Neural cell (in vitro differentiated cells): ENCODE measurements at regions not wholly inside any gene's neighbourhood (a gene's known extent, or its start where the extent isn't known, plus 50 kb on each side); places are given as distances from the start of the nearest gene placed in this dataset.

Source experiments
- H2AFZ ChIP-seq: fragments of 200-600, 300-800 bp; sonication (generic), shearing (Covaris generic); 2 replicates; pipeline ENCODE4 v1.6.0; 2014; ENCODE audit warnings: low read depth, mild to moderate bottlenecking, antibody characterized with exemption, low read length, moderate library complexity
- H3F3A ChIP-seq: fragments of 200-600 bp; shearing (Covaris generic); 2 replicates; pipeline ENCODE4 v1.6.1; 2016; ENCODE audit warnings: mild to moderate bottlenecking, moderate library complexity, mixed read lengths, antibody characterized with exemption, low read length; ENCODE audit not compliant: insufficient read depth, poor library complexity, severe bottlenecking
- H3K27ac ChIP-seq: fragments of 200-600, 300-800 bp; sonication (generic), shearing (Covaris generic); 2 replicates; pipeline ENCODE4 v1.5.1; 2014; ENCODE audit warnings: mild to moderate bottlenecking, low read length, moderate library complexity
- H3K27me3 ChIP-seq: fragments of 300-800, 200-600 bp; sonication (generic), shearing (Covaris generic); 2 replicates; pipeline ENCODE4 v1.6.0; 2014; ENCODE audit warnings: mild to moderate bottlenecking, low read depth, low read length, moderate library complexity; ENCODE audit not compliant: insufficient read depth
- H3K36me3 ChIP-seq: fragments of 300-800, 200-600 bp; sonication (generic), shearing (Covaris generic); 2 replicates; pipeline ENCODE4 v1.5.1; 2014; ENCODE audit warnings: mild to moderate bottlenecking, antibody characterized with exemption, low read length, moderate library complexity; ENCODE audit not compliant: insufficient read depth
- H3K4me2 ChIP-seq: fragments of 300-800, 200-600 bp; sonication (generic), shearing (Covaris generic); 2 replicates; pipeline ENCODE4 v1.6.0; 2014; ENCODE audit warnings: mild to moderate bottlenecking, low read length
- H3K4me3 ChIP-seq: fragments of 300-800, 200-600 bp; sonication (generic), shearing (Covaris generic); 2 replicates; pipeline ENCODE4 v1.5.1; 2014; ENCODE audit warnings: mild to moderate bottlenecking, low read length, moderate library complexity
- H3K79me2 ChIP-seq: fragments of 200-600 bp; shearing (Covaris generic); replicated peaks from 2 replicates; pipeline ENCODE4 v1.6.0; 2014; ENCODE audit warnings: mild to moderate bottlenecking, low read length, moderate library complexity; ENCODE audit not compliant: insufficient read depth
- H3K9ac ChIP-seq: fragments of 300-800, 200-600 bp; sonication (generic), shearing (Covaris generic); 2 replicates; pipeline ENCODE4 v1.6.1; 2016; ENCODE audit warnings: mild to moderate bottlenecking, low read length, mixed read lengths
- H3K9me2 ChIP-seq: fragments of 200-600 bp; shearing (Covaris generic); 2 replicates; pipeline ENCODE4 v1.6.1; 2016; ENCODE audit warnings: mild to moderate bottlenecking, low read length, mixed read lengths; ENCODE audit not compliant: insufficient read depth
- H3K9me3 ChIP-seq: fragments of 200-600, 300-800 bp; sonication (generic), shearing (Covaris generic); 2 replicates; pipeline ENCODE4 v1.6.1; 2016; ENCODE audit warnings: mild to moderate bottlenecking, mixed run types, low read length, moderate library complexity, mixed read lengths
- H4K20me1 ChIP-seq: fragments of 200-600 bp; shearing (Covaris generic); 2 replicates; pipeline ENCODE4 v1.6.1; 2016; ENCODE audit warnings: mild to moderate bottlenecking, mixed run types; ENCODE audit not compliant: insufficient read depth
- CTCF ChIP-seq: fragments of 450-650 bp; IDR thresholded peaks from 2 replicates; pipeline ENCODE4 v1.5.1; 2014; ENCODE audit warnings: antibody characterized with exemption, mild to moderate bottlenecking, moderate library complexity; ENCODE audit not compliant: poor library complexity, severe bottlenecking
- EP300 ChIP-seq: fragments of 450-650 bp; conservative IDR thresholded peaks from 2 replicates; pipeline ENCODE4 v1.6.1; 2014; ENCODE audit warnings: antibody characterized with exemption, mild to moderate bottlenecking, moderate library complexity; ENCODE audit not compliant: poor library complexity, severe bottlenecking
- EZH2 ChIP-seq: fragments of 200-600, 300-800 bp; shearing (Covaris generic), sonication (generic); IDR thresholded peaks from 2 replicates; pipeline ENCODE4 v1.6.1; 2014; ENCODE audit warnings: antibody characterized with exemption, low read length, borderline replicate concordance, mild to moderate bottlenecking; ENCODE audit not compliant: insufficient read depth, poor library complexity, severe bottlenecking
- MXI1 ChIP-seq: fragments of 450-650 bp; conservative IDR thresholded peaks from 2 replicates; pipeline ENCODE4 v1.6.1; 2014; ENCODE audit warnings: antibody characterized with exemption, mild to moderate bottlenecking; ENCODE audit not compliant: poor library complexity, severe bottlenecking
- POLR2AphosphoS5 ChIP-seq: IDR thresholded peaks from 2 replicates; pipeline ENCODE4 v1.6.1; 2012
- RAD21 ChIP-seq: fragments of 450-650 bp; conservative IDR thresholded peaks from 2 replicates; pipeline ENCODE4 v1.6.1; 2014; ENCODE audit warnings: antibody characterized with exemption, mild to moderate bottlenecking, moderate library complexity
- REST ChIP-seq: IDR thresholded peaks from 2 replicates; pipeline ENCODE4 v1.6.1; 2012; ENCODE audit warnings: borderline replicate concordance
- SMC3 ChIP-seq: fragments of 450-650 bp; conservative IDR thresholded peaks from 2 replicates; pipeline ENCODE4 v1.6.1; 2014; ENCODE audit warnings: antibody characterized with exemption, mild to moderate bottlenecking, moderate library complexity; ENCODE audit not compliant: poor library complexity
- TAF1 ChIP-seq: IDR thresholded peaks from 2 replicates; pipeline ENCODE4 v1.6.1; 2012; ENCODE audit warnings: low read depth

GRCh38 chr2:12547566-12548170 lies 169.1 kb upstream of the TRIB2 start:
- no peaks in the 10 kb centered on the region for H3F3A ChIP-seq
- no peak overlapping the region for H3K9ac ChIP-seq
- no peaks in the 10 kb centered on the region for H3K9me3 ChIP-seq
- no peak overlapping the region for H3K27ac ChIP-seq
- no peak overlapping the region for H2AFZ ChIP-seq
- H3K36me3 ChIP-seq: no peaks in the 10 kb centered on the region
- H4K20me1 ChIP-seq: no peaks in the 10 kb centered on the region
- no peaks in the 10 kb centered on the region for H3K9me2 ChIP-seq
- no peak overlapping the region for H3K4me3 ChIP-seq
- no peak overlapping the region for H3K4me2 ChIP-seq
- TF ChIP-seq EZH2 (no peak), POLR2AphosphoS5 (no peak), REST (no peak), RAD21 (no peak), SMC3 (no peak)
- no peaks in the 10 kb centered on the region for H3K79me2 ChIP-seq
- H3K27me3 ChIP-seq: no peaks in the 10 kb centered on the region

- Histone ChIP-seq H3F3A (no peaks in the 10 kb centered on the region), H3K9me2 (no peaks in the 10 kb centered on the region), H3K79me2 (no peaks in the 10 kb centered on the region), H3K36me3 (no peaks in the 10 kb centered on the region), H3K27me3 (no peaks in the 10 kb centered on the region), H4K20me1 (no peaks in the 10 kb centered on the region), H3K9me3 (no peaks in the 10 kb centered on the region), H3K4me2 (no peak overlapping the region), H3K4me3 (no peak overlapping the region), H2AFZ (no peak overlapping the region), H3K9ac (no peak overlapping the region), H3K27ac (no peak overlapping the region)
- TF ChIP-seq TAF1 (no peak), REST (no peak), SMC3 (no peak), CTCF (no peak), RAD21 (no peak), POLR2AphosphoS5 (no peak), EP300 (no peak), MXI1 (no peak), EZH2 (no peak)
These were observed 167.8 kb upstream of the TRIB2 start for GRCh38 chr2:12548906-12549305.
